Mesodermal cell (in vitro differentiated cells): ENCODE measurements at regions not wholly inside any gene's neighbourhood (a gene's known extent, or its start where the extent isn't known, plus 50 kb on each side); places are given as distances from the start of the nearest gene placed in this dataset.
"Not testable (repeated sequence)": the region's sequence is repeated elsewhere in the genome, so short reads cannot be mapped to it uniquely, and the experiment has no call there.

Experiments
- H3K27ac ChIP-seq: 2 replicates; pipeline ENCODE4 v1.7.0; 2013; ENCODE audit warnings: mild to moderate bottlenecking, low read depth, low read length, moderate library complexity; ENCODE audit not compliant: severe bottlenecking
- H3K36me3 ChIP-seq: 2 replicates; pipeline ENCODE4 v1.7.1; 2013; ENCODE audit warnings: mild to moderate bottlenecking, low read length, moderate library complexity; ENCODE audit not compliant: control insufficient read depth, insufficient read depth
- H3K4me1 ChIP-seq: one replicate; pipeline ENCODE4 v1.7.1; 2013; ENCODE audit warnings: mild to moderate bottlenecking, low read length; ENCODE audit not compliant: insufficient read depth, control insufficient read depth, poor library complexity, severe bottlenecking
- H3K4me3 ChIP-seq: 2 replicates; pipeline ENCODE4 v1.7.0; 2013; ENCODE audit warnings: low read length, control low read depth, mild to moderate bottlenecking; ENCODE audit not compliant: insufficient read depth, poor library complexity, severe bottlenecking; ENCODE audit errors: extremely low read depth
- H3K9me3 ChIP-seq: 2 replicates; pipeline ENCODE4 v1.7.1; 2013; ENCODE audit warnings: mild to moderate bottlenecking, low read length, moderate library complexity; ENCODE audit not compliant: control insufficient read depth
- WGBS, 2 experiments: methylation state at CpG; one replicate each; pipeline ENCODE4 v1.1.5; 2013; ENCODE audit warnings: missing lambda C conversion rate in 2 of 2; ENCODE audit not compliant: insufficient coverage in 2 of 2; 5-methylcytosine and 5-hydroxymethylcytosine counted together

- Histone ChIP-seq H3K4me1 (no peaks in the 10 kb centered on the region), H3K9me3 (peaks cover 6% of the 10 kb centered on the region), H3K4me3 (no peak overlapping the region), H3K27ac (no peak overlapping the region), H3K36me3 (no peaks in the 10 kb centered on the region)
- WGBS, 2 experiments: 80 to 86% methylated on average over 1 of the region's 4 CpGs
Measured at GRCh38 chr1:224554056-224554455, 62.1 kb upstream of the CNIH3 start.

- Histone ChIP-seq H3K27ac (no peak overlapping the region), H3K36me3 (no peaks in the 10 kb centered on the region), H3K9me3 (peaks cover 6% of the 10 kb centered on the region), H3K4me3 (no peak overlapping the region), H3K4me1 (no peaks in the 10 kb centered on the region)
- WGBS, 2 experiments: 100% methylated on average over 1 of the region's 4 CpGs; no CpG with 5 or more reads in 1 of the 2 experiments
Measured at GRCh38 chr1:224554620-224555259, 61.4 kb upstream of the CNIH3 start.

GRCh38 chr1:224558904-224559303, 57.2 kb upstream of the CNIH3 start:
- Histone ChIP-seq H3K9me3 (peaks cover 9% of the 10 kb centered on the region), H3K27ac (no peak overlapping the region), H3K4me3 (no peak overlapping the region), H3K36me3 (no peaks in the 10 kb centered on the region), H3K4me1 (no peaks in the 10 kb centered on the region)
- 92% methylated on average over 2 of the region's 3 CpGs; no CpG with 5 or more reads in 1 of the 2 experiments for WGBS, 2 experiments

GRCh38 chr1:224559981-224560728, 56.0 kb upstream of the CNIH3 start:
- Histone ChIP-seq H3K36me3 (no peaks in the 10 kb centered on the region), H3K9me3 (peaks cover 9% of the 10 kb centered on the region), H3K4me1 (no peaks in the 10 kb centered on the region), H3K27ac (no peak overlapping the region), H3K4me3 (no peak overlapping the region)
- WGBS, 2 experiments: 89 to 96% methylated on average over 5 of the region's 5 CpGs

- H3K4me3 ChIP-seq, H3K9me3 ChIP-seq: not testable (repeated sequence)
Measured at GRCh38 chr1:224562881-224563280, 53.2 kb upstream of the CNIH3 start.

GRCh38 chr1:224563666-224564065, 52.5 kb upstream of the CNIH3 start:
- no peaks in the 10 kb centered on the region for H3K36me3 ChIP-seq
- WGBS, 2 experiments: 92 to 100% methylated on average over 1 of the region's 1 CpG
- no peak overlapping the region for H3K27ac ChIP-seq
- H3K4me1 ChIP-seq: no peaks in the 10 kb centered on the region
- H3K4me3 ChIP-seq: no peak overlapping the region
- H3K9me3 ChIP-seq: peaks cover 9% of the 10 kb centered on the region

More at GRCh38 chr1:224562881-224563280, 53.2 kb upstream of the CNIH3 start:
- not testable (repeated sequence) for H3K4me1 ChIP-seq, H3K27ac ChIP-seq, H3K36me3 ChIP-seq

GRCh38 chr1:224564454-224565084, 51.5 kb upstream of the CNIH3 start:
- Histone ChIP-seq H3K36me3 (no peaks in the 10 kb centered on the region), H3K4me1 (no peaks in the 10 kb centered on the region), H3K27ac (no peak overlapping the region), H3K9me3 (peaks cover 9% of the 10 kb centered on the region), H3K4me3 (no peak overlapping the region)
- WGBS, 2 experiments: 90 to 91% methylated on average over 2 to 3 of the region's 3 CpGs

GRCh38 chr1:224565186-224565585, 50.9 kb upstream of the CNIH3 start:
- WGBS, 2 experiments: 73 to 82% methylated on average over 4 to 5 of the region's 5 CpGs
- Histone ChIP-seq H3K27ac (no peak overlapping the region), H3K9me3 (peaks cover 6% of the 10 kb centered on the region), H3K4me3 (no peak overlapping the region), H3K36me3 (no peaks in the 10 kb centered on the region), H3K4me1 (no peaks in the 10 kb centered on the region)

- Histone ChIP-seq H3K27ac (no peak overlapping the region), H3K4me1 (no peaks in the 10 kb centered on the region), H3K36me3 (no peaks in the 10 kb centered on the region), H3K9me3 (peaks cover 3% of the 10 kb centered on the region), H3K4me3 (no peak overlapping the region)
- 79 to 84% methylated on average over 2 to 3 of the region's 3 CpGs for WGBS, 2 experiments
Measured at GRCh38 chr1:224565611-224566406, 50.3 kb upstream of the CNIH3 start.
